IMR-90 (cell line): ENCODE measurements at regions not wholly inside any gene's neighbourhood (a gene's known extent, or its start where the extent isn't known, plus 50 kb on each side); places are given as distances from the start of the nearest gene placed in this dataset.

Experiments used
- MXI1 ChIP-seq: IDR thresholded peaks from 2 replicates; pipeline ENCODE4 v1.6.1; 2012; ENCODE audit warnings: low read depth, mild to moderate bottlenecking, low read length, moderate library complexity, borderline replicate concordance
- POLR2A ChIP-seq: IDR thresholded peaks from 2 replicates; pipeline ENCODE4 v1.6.1; 2012; ENCODE audit warnings: mild to moderate bottlenecking, low read depth, low read length
- TF ChIP-seq, protein P1 (sequence below): conservative IDR thresholded peaks from 2 replicates; pipeline ENCODE4 v1.5.1; 2012; ENCODE audit warnings: mild to moderate bottlenecking, low read depth, low read length, improper control_type of control experiment
- TF ChIP-seq, protein P2 (sequence below): fragments of 150-350 bp; IDR thresholded peaks from 2 replicates; pipeline ENCODE4 v1.6.1; 2016; ENCODE audit warnings: low read depth, mild to moderate bottlenecking, low read length, moderate library complexity, borderline replicate concordance

DNA sequence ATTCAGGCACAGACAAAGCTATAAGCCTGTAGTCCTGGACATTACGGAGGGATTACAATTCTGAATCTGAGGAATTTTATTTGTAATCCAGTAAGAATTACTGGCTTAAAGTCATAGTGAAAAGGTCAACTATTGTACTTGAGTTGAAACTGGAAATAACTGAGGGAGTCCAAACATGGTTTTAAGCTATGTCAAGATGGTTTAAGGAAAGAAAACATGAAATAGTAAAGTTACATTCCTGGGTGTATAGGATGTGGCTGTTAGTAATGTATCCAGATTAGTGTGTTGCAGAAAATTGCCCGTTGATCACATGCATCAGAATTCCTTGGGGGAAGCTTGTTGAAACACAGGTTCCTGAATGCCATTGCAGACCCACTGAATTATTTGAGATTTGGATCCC lies 124.8 kb upstream of the GORAB start:
- TF ChIP-seq POLR2A: no peak
- TF ChIP-seq, protein P1, sequence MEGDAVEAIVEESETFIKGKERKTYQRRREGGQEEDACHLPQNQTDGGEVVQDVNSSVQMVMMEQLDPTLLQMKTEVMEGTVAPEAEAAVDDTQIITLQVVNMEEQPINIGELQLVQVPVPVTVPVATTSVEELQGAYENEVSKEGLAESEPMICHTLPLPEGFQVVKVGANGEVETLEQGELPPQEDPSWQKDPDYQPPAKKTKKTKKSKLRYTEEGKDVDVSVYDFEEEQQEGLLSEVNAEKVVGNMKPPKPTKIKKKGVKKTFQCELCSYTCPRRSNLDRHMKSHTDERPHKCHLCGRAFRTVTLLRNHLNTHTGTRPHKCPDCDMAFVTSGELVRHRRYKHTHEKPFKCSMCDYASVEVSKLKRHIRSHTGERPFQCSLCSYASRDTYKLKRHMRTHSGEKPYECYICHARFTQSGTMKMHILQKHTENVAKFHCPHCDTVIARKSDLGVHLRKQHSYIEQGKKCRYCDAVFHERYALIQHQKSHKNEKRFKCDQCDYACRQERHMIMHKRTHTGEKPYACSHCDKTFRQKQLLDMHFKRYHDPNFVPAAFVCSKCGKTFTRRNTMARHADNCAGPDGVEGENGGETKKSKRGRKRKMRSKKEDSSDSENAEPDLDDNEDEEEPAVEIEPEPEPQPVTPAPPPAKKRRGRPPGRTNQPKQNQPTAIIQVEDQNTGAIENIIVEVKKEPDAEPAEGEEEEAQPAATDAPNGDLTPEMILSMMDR: no peak
- no peak for TF ChIP-seq MXI1
- TF ChIP-seq, protein P2, sequence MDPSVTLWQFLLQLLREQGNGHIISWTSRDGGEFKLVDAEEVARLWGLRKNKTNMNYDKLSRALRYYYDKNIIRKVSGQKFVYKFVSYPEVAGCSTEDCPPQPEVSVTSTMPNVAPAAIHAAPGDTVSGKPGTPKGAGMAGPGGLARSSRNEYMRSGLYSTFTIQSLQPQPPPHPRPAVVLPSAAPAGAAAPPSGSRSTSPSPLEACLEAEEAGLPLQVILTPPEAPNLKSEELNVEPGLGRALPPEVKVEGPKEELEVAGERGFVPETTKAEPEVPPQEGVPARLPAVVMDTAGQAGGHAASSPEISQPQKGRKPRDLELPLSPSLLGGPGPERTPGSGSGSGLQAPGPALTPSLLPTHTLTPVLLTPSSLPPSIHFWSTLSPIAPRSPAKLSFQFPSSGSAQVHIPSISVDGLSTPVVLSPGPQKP: no peak
